H1 (cell line): ENCODE measurements at regions not wholly inside any gene's neighbourhood (a gene's known extent, or its start where the extent isn't known, plus 50 kb on each side); places are given as distances from the start of the nearest gene placed in this dataset.

Experiments
- RAD21 ChIP-seq, 2 experiments: IDR thresholded peaks in 1 of 2; conservative IDR thresholded peaks in 1 of 2; 2 replicates each; pipeline ENCODE4 v1.6.1; 2011; ENCODE audit warnings: low read depth in 2 of 2, low read length in 2 of 2, improper control_type of control experiment in 1 of 2, inconsistent platforms in 1 of 2, mild to moderate bottlenecking in 1 of 2, moderate library complexity in 1 of 2

DNA sequence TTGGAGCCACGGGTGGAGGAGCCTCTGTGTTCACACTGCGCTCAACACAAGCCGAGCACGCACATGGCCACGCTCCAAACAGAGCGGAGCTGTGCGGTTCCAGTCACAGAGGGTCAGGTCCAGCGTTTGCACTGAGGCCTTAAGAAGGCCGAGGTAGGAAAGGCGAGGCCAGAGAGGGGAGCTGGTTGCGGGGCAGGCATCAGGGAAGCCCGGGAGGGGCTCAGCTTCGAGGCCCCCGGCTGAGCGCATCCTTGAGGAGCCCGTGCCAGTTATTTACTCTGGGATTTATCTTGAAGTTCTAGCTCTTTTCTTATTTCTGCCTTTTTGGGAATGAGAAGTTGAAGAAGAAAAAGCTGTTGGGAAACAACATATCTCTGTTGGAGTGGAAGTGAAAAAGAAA lies 140.8 kb downstream of the IRX1 start (continued):
- TF ChIP-seq RAD21 (IDR thresholded peaks at IDR 0.05 in 1 of 2, conservative IDR thresholded peaks at IDR 0.05 in 1 of 2; ENCODE audit: low read depth in 2 of 2, low read length in 2 of 2), result no peak
